C4-2B (cell line): ENCODE measurements at regions not wholly inside any gene's neighbourhood (a gene's known extent, or its start where the extent isn't known, plus 50 kb on each side); places are given as distances from the start of the nearest gene placed in this dataset.
A peak's percentile ranks its signal among the peaks of the same experiment; 100 is the strongest.

Experiments
- H3K27ac ChIP-seq: fragments of 450-650 bp; 2 replicates; pipeline ENCODE4 v1.5.1; 2017
- ZFX ChIP-seq: fragments of 450-650 bp; IDR thresholded peaks from 2 replicates; pipeline ENCODE4 v1.6.1; 2017
- TF ChIP-seq, protein P1 (sequence below): fragments of 450-650 bp; conservative IDR thresholded peaks from 2 replicates; pipeline ENCODE4 v1.5.1; 2017; ENCODE audit warnings: mild to moderate bottlenecking

DNA sequence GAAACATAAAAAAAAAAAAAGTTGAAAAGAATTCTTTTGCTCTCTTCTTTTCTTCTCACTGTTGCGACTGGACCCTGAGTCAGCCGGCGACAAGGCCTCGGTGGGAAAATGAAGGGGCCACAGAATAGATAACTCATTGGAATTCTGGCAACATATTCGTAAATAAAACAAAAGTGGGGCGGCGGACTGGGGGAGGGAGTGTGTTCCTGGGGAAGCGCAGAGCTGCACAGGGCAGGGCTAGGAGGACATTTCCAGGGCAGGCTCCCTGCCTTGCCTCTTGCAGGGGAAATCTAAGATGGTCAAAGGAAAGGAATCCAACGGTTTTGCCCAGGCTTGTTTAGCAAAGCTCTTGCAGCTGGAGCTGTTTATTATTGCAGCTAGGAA is 1042.8 kb upstream of the NR2F2 start:
- TF ChIP-seq, protein P1, sequence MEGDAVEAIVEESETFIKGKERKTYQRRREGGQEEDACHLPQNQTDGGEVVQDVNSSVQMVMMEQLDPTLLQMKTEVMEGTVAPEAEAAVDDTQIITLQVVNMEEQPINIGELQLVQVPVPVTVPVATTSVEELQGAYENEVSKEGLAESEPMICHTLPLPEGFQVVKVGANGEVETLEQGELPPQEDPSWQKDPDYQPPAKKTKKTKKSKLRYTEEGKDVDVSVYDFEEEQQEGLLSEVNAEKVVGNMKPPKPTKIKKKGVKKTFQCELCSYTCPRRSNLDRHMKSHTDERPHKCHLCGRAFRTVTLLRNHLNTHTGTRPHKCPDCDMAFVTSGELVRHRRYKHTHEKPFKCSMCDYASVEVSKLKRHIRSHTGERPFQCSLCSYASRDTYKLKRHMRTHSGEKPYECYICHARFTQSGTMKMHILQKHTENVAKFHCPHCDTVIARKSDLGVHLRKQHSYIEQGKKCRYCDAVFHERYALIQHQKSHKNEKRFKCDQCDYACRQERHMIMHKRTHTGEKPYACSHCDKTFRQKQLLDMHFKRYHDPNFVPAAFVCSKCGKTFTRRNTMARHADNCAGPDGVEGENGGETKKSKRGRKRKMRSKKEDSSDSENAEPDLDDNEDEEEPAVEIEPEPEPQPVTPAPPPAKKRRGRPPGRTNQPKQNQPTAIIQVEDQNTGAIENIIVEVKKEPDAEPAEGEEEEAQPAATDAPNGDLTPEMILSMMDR = no peak
- no peak for TF ChIP-seq ZFX
- H3K27ac ChIP-seq = no peak overlapping the region

DNA sequence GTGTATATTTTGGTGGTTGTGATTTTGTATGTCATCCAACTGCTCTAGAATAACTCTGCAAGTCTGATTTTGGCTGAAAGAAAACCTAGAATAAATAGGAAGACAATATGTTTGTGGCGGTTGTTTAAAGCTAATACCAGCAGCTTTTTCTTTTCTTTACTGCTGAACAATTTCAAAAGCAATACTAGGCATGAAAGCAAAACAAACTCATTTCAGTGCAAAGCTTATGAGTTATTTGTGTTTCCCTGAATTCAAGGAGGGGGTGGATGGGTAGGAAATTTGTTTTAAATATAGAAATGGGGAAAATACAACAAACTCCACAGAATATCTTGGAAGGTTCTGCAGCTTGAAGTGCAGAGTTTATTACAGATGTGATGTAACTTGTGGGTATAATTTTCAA is 1041.9 kb upstream of the NR2F2 start:
- no peak for TF ChIP-seq ZFX
- TF ChIP-seq, protein P1 = no peak
- H3K27ac ChIP-seq = no peak overlapping the region

DNA sequence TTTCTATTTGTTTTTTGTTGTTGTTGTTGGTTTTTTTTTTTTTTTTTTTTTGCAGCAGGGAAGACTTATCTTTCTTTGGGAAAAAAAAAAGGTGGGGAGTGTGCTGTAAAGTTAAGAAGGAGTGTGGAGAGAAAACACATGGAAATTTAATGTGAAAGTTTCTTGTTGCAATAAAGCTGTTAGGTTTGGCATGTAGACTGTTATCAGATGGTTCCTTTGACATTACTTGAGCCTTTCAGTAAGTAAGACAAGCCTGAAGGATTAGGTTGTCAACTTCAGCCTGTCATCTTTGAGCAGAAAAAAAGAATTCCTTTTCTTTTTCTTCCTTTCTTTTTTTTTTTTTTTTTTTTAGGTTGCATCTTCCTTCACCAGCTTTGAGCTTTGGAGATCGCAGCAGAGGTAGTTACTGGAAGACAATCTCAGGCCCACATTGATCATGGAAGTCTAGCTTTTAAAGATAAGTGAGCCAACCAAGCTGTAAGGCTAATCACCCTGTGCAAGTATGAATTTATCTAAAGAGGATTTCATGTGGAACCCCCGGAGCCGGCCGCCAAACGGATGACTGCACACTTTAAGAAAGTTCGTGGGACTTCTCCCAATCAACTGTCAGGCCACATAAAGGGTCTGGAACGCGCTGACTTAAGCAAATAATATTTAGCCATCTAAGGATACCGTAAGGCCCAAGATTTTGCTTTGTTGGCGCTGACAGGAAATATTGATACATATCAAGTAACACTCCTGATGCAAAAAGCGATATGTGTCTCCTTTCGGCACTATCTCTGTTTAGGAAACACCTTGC is 1040.1 kb upstream of the NR2F2 start:
- TF ChIP-seq, protein P1 = no peak
- TF ChIP-seq ZFX = no peak
- no peak overlapping the region for H3K27ac ChIP-seq

DNA sequence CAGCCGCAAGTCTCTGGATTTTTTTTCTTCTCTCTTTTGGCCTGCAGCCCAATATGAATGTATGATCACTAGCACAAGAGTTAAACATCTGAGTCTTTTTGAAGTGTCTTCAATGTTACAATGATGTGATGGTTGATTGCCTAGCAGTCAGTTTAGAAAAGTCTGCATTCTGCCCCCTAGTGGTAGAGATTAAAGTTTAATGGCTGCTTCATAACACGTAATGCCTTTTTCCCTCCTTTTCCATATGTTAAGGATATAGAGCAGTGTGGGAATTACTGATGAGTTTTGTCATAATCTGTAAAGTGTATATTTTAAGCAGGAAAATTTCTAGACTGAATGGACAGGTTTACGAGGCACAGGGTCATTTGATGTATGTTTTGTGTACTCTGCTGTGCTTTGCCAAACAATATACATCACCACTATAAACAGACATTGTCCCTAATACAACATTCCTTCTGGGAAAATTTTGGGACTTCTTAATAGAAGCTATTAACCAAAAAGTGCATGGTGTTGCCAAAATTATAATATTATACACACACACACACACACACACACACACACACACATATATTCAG is 1038.5 kb upstream of the NR2F2 start:
- TF ChIP-seq, protein P1 = peak; percentile 79
- no peak for TF ChIP-seq ZFX
- no peak overlapping the region for H3K27ac ChIP-seq

DNA sequence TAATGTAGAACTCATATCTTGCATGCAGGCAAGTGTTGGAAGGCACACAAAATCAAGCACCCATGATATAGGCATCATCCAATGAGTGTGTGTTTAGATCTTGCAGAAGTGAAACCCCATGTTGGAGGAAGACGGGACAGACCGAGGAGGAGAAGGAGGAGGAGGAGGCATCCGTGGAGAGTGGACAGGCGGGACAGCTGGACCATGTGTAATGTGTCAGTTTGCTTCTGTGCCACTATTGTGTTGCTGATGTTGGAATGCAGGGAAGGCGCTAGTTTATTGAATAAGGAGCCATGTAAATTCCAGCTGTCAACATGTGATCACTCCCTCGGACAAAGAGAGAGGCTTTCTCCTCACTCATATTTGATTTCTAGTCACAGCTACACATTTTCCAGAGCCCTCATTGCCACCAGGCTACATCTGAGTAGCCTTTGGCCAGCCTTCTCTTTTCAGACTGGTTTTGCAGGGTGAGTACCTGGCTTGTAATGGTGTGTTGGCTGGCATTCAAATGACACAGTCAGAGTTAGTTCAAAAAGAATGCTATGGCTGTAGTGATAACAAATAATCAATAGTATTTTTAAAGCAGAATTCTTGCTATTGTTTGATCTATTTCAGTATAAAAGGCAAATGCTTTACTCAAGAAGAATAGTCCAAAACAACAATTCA is 1037.6 kb upstream of the NR2F2 start:
- peak overlapping the region; percentile 29; the same call in 1 of the 2 replicates for H3K27ac ChIP-seq

DNA sequence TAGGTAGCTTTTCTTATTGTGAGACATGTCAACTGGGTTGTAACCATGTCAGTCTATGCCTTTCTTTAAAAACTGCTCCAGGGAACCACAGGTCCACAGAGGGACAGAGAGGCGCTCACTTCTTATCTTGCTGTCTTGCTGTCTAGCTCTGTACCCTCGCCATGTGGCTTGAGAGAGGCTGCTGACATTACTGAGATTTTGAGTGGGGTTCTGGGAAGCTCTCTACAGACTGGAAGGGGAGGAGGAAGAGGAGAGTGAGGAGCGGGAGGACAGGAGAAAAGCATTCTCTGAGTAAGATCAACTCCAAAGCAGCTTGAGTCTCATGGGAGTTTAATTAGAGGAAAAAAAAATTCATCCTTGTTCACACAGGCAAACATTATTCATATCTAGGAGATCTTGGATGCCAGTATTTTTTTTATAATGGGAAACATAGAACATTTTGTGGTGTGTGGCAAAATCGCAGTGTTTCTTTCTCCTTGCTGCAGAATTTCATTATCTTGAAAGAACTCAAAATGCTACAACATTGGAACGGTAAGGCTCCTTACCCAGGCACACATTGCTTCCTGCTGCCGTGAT is 1037.0 kb upstream of the NR2F2 start:
- TF ChIP-seq, protein P1 = no peak
- no peak for TF ChIP-seq ZFX
- H3K27ac ChIP-seq = no peak overlapping the region

More for the DNA sequence above, 1037.6 kb upstream of the NR2F2 start:
- TF ChIP-seq, protein P1 = no peak
- TF ChIP-seq ZFX = no peak

DNA sequence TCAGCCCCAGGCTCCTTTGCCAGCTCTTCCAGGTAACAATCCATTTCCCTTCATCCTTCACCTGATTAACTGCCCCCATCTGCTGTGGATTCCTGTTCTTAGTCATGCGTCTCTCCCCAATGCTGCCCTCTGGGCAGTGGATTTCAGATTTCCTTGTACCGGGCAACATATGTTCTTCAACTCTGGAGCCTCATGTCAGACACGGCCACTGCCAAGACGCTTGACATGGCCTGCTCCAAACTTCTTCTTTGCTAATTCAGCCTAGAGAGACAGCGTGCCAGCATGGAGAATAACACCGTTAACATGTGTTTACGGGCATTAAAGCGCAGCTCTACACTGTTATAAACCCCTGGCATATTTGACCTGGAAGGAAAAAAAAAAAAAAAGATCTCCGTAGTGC is 1035.1 kb upstream of the NR2F2 start:
- TF ChIP-seq, protein P1 = no peak
- TF ChIP-seq ZFX = no peak

More for the DNA sequence above, 1035.1 kb upstream of the NR2F2 start:
- no peak overlapping the region for H3K27ac ChIP-seq
